HCT116 (cell line): ENCODE measurements at regions not wholly inside any gene's neighbourhood (a gene's known extent, or its start where the extent isn't known, plus 50 kb on each side); places are given as distances from the start of the nearest gene placed in this dataset.

ENCODE experiments used
- ATAC-seq: fragments of 200-7000 bp; cut with Tn5 transposase; 2 replicates; pipeline ENCODE4 v1.9.1; 2020; ENCODE audit warnings: mild to moderate bottlenecking, moderate library complexity
- BruUV-seq: library from RNA; stranded (reverse); fragments of 400-500 nt; replicated peaks from 2 replicates; lab custom pipeline; 2021; lab: Mats Ljungman, UMichigan
- CTCF ChIA-PET: fragments of 300-600 bp; sonication (Branson Sonifier 250); formaldehyde crosslinking; loops from one replicate; lab custom pipeline; 2021; ENCODE audit warnings: antibody characterized with exemption; lab: Charles Lee
- POLR2A ChIA-PET: fragments of 300-600, 350-600 bp; sonication (Branson Sonifier 250); formaldehyde crosslinking; loops from one replicate; lab custom pipeline; 2021; ENCODE audit warnings: antibody characterized with exemption; lab: Charles Lee
- RAD21 ChIA-PET, 2 experiments: fragments of 300-600 bp; sonication (Branson Sonifier 250); formaldehyde crosslinking; loops; one replicate each; lab custom pipeline; 2023; ENCODE audit warnings: low total read pairs in 2 of 2; ENCODE audit not compliant: uncharacterized antibody in 2 of 2, unreplicated experiment in 2 of 2, low non-redundant PET in 1 of 2; lab: Charles Lee
- DNase-seq: peaks from one replicate; pipeline ENCODE4 v3.0.0-alpha.2; 2010; ENCODE audit warnings: low read depth, low spot score
- H2AFZ ChIP-seq: fragments of 200-600 bp; shearing (Covaris generic), sonication (generic); 2 replicates; pipeline ENCODE4 v1.6.1; 2017; ENCODE audit warnings: low read depth, mixed run types, mixed read lengths, antibody characterized with exemption, low read length; ENCODE audit not compliant: poor library complexity, severe bottlenecking
- H3K27ac ChIP-seq: 2 replicates; pipeline ENCODE4 v1.5.1; 2012; ENCODE audit warnings: low read depth, low read length
- H3K27me3 ChIP-seq: fragments of 200-600 bp; sonication (generic); 2 replicates; pipeline ENCODE4 v1.6.1; 2016; ENCODE audit warnings: mixed run types, low read length, mixed read lengths; ENCODE audit not compliant: insufficient read depth
- H3K36me3 ChIP-seq, 2 experiments: fragments of 200-500 bp in 1 of 2; fragments of 200-600 bp in 1 of 2; sonication (Bioruptor generic) in 1 of 2; sonication (generic) in 1 of 2; 2 replicates each; pipeline versions ENCODE4 v1.5.1 to v1.6.1; 2014 to 2016; ENCODE audit warnings: low read length in 2 of 2, inconsistent platforms in 1 of 2, mixed read lengths in 1 of 2, mixed run types in 1 of 2; ENCODE audit not compliant: insufficient read depth in 2 of 2, control insufficient read depth in 1 of 2
- H3K4me1 ChIP-seq, 2 experiments: fragments of 200-600 bp in 1 of 2; sonication (generic) in 1 of 2; 2 replicates each; pipeline versions ENCODE4 v1.5.1 to v1.6.1; 2012 to 2017; ENCODE audit warnings: low read length in 2 of 2, inconsistent platforms in 1 of 2, mild to moderate bottlenecking in 1 of 2, mixed read lengths in 1 of 2, mixed run types in 1 of 2, moderate library complexity in 1 of 2; ENCODE audit not compliant: insufficient read depth in 2 of 2, control insufficient read depth in 1 of 2
- H3K4me2 ChIP-seq: fragments of 200-600 bp; sonication (generic); 2 replicates; pipeline ENCODE4 v1.6.1; 2017; ENCODE audit warnings: mixed run types, low read length, mixed read lengths
- H3K4me3 ChIP-seq, 2 experiments: fragments of 200-600 bp in 1 of 2; sonication (generic) in 1 of 2; replicated peaks in 1 of 2; 2 replicates each; pipeline ENCODE4 v1.5.1; 2011 to 2016; ENCODE audit warnings: low read length in 2 of 2, control low read depth in 1 of 2, low read depth in 1 of 2, mild to moderate bottlenecking in 1 of 2, mixed read lengths in 1 of 2, mixed run types in 1 of 2
- H3K79me2 ChIP-seq: fragments of 200-600 bp; sonication (generic); 2 replicates; pipeline ENCODE4 v1.6.1; 2017; ENCODE audit warnings: mild to moderate bottlenecking, mixed run types, low read length, moderate library complexity, mixed read lengths; ENCODE audit not compliant: insufficient read depth
- H3K9ac ChIP-seq: fragments of 200-600 bp; sonication (generic); 2 replicates; pipeline ENCODE4 v1.6.1; 2016; ENCODE audit warnings: low read length, mixed read lengths
- H3K9me2 ChIP-seq: fragments of 200-600 bp; sonication (generic), shearing (Covaris generic); 2 replicates; pipeline ENCODE4 v1.6.1; 2017; ENCODE audit warnings: mixed run types, mild to moderate bottlenecking, moderate library complexity; ENCODE audit not compliant: insufficient read depth
- H3K9me3 ChIP-seq, 2 experiments: fragments of 200-500 bp in 1 of 2; fragments of 200-600 bp in 1 of 2; sonication (Bioruptor generic) in 1 of 2; sonication (generic) in 1 of 2; 2 replicates each; pipeline ENCODE4 v1.6.1; 2014 to 2017; ENCODE audit warnings: low read length in 2 of 2, mixed read lengths in 2 of 2, inconsistent platforms in 1 of 2, low read depth in 1 of 2, mild to moderate bottlenecking in 1 of 2, mixed run types in 1 of 2, moderate library complexity in 1 of 2; ENCODE audit not compliant: control insufficient read depth in 1 of 2, insufficient read depth in 1 of 2
- H4K20me1 ChIP-seq: fragments of 200-600 bp; sonication (generic), shearing (Covaris generic); 2 replicates; pipeline ENCODE4 v1.6.1; 2017; ENCODE audit warnings: mixed run types, mild to moderate bottlenecking, moderate library complexity; ENCODE audit not compliant: insufficient read depth
- EZH2phosphoT487 ChIP-seq: fragments of 200-600 bp; IDR thresholded peaks from 2 replicates; pipeline ENCODE4 v1.6.1; 2018; ENCODE audit warnings: antibody characterized with exemption, borderline replicate concordance
- FOSL1 ChIP-seq: IDR thresholded peaks from 2 replicates; pipeline ENCODE4 v1.6.1; 2012; ENCODE audit warnings: low read depth
- JUND ChIP-seq: IDR thresholded peaks from 2 replicates; pipeline ENCODE4 v1.6.1; 2012
- POLR2A ChIP-seq: IDR thresholded peaks from 2 replicates; pipeline ENCODE4 v1.7.0; 2011; ENCODE audit warnings: borderline replicate concordance; ENCODE audit not compliant: insufficient read depth, insufficient read length; ENCODE audit errors: extremely low read depth
- POLR2AphosphoS5 ChIP-seq: IDR thresholded peaks from 2 replicates; pipeline ENCODE4 v1.6.1; 2011; ENCODE audit warnings: mild to moderate bottlenecking, low read depth, low read length, moderate library complexity
- RAD21 ChIP-seq: IDR thresholded peaks from 2 replicates; pipeline ENCODE4 v1.6.1; 2012; ENCODE audit warnings: low read depth, mild to moderate bottlenecking
- SIN3A ChIP-seq: IDR thresholded peaks from 2 replicates; pipeline ENCODE4 v1.6.1; 2012; ENCODE audit warnings: low read depth
- SRF ChIP-seq: IDR thresholded peaks from 2 replicates; pipeline ENCODE4 v1.6.1; 2012; ENCODE audit warnings: low read depth
- TCF7L2 ChIP-seq: IDR thresholded peaks from 2 replicates; pipeline ENCODE4 v1.7.0; 2011; ENCODE audit warnings: borderline replicate concordance, inconsistent platforms; ENCODE audit not compliant: insufficient read depth, insufficient read length; ENCODE audit errors: extremely low read depth
- YY1 ChIP-seq: IDR thresholded peaks from 2 replicates; pipeline ENCODE4 v1.6.1; 2011; ENCODE audit warnings: low read length, low read depth, moderate library complexity, mild to moderate bottlenecking; ENCODE audit not compliant: insufficient replicate concordance; ENCODE audit errors: extremely low read depth
- ZFX ChIP-seq: fragments of 450-650 bp; IDR thresholded peaks from 2 replicates; pipeline ENCODE4 v1.6.1; 2017
- intact Hi-C: fragments of 100-400 bp; cut with micrococcal nuclease; formaldehyde crosslinking; loops from 2 replicates; pipeline ENCODE4 v1.10.0; 2022
- TF ChIP-seq, protein P1 (sequence below): IDR thresholded peaks from 2 replicates; pipeline ENCODE4 v1.6.1; 2011; ENCODE audit warnings: mild to moderate bottlenecking, low read length, moderate library complexity; ENCODE audit not compliant: insufficient replicate concordance; ENCODE audit errors: extremely low read depth

DNA sequence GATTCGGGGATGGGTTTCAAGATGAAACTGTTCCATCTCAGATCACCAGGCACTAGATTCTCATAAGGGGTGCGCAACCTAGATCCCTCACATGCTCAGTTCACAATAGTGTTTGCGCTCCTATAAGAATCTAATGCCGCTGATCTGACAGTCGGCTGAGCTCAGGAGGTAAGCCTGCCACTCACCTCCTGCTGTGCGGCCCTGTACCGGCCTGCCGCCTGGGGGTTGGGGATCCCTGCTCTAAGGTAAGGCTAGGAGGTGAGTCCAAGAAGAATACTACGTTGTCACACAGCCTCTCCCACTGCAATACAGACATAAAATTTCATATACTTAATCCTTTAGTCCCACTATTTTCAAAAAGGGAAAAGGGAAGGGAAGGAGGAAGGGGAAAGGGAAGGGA is 213.4 kb upstream of the HCCS start:
- DNase-seq (no peak), ATAC-seq (no peak)
- Histone ChIP-seq H3K27me3 (no peaks in the 10 kb centered on the region), H3K4me3 (no peak overlapping the region), H3K4me2 (no peak overlapping the region), H3K79me2 (no peaks in the 10 kb centered on the region), H2AFZ (no peak overlapping the region), H3K9ac (no peak overlapping the region), H3K36me3 (no peaks in the 10 kb centered on the region), H4K20me1 (no peaks in the 10 kb centered on the region), H3K4me1 (peaks cover 0 to 6% of the 10 kb centered on the region in 2 experiments; a peak in 2 of 4 replicates), H3K9me2 (no peaks in the 10 kb centered on the region), H3K27ac (no peak overlapping the region), H3K9me3 (no peaks in the 10 kb centered on the region)
- intact Hi-C loops: no loop called here
- no TSS peak for BruUV-seq
- POLR2A ChIA-PET: no interaction called here
- CTCF ChIA-PET: no interaction called here
- no peak for TF ChIP-seq POLR2A
- no peak for TF ChIP-seq ZFX
- TF ChIP-seq FOSL1: no peak
- TF ChIP-seq SRF: no peak
- no peak for TF ChIP-seq POLR2AphosphoS5
- TF ChIP-seq, protein P1, sequence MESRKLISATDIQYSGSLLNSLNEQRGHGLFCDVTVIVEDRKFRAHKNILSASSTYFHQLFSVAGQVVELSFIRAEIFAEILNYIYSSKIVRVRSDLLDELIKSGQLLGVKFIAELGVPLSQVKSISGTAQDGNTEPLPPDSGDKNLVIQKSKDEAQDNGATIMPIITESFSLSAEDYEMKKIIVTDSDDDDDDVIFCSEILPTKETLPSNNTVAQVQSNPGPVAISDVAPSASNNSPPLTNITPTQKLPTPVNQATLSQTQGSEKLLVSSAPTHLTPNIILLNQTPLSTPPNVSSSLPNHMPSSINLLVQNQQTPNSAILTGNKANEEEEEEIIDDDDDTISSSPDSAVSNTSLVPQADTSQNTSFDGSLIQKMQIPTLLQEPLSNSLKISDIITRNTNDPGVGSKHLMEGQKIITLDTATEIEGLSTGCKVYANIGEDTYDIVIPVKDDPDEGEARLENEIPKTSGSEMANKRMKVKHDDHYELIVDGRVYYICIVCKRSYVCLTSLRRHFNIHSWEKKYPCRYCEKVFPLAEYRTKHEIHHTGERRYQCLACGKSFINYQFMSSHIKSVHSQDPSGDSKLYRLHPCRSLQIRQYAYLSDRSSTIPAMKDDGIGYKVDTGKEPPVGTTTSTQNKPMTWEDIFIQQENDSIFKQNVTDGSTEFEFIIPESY: no peak
- TF ChIP-seq JUND: no peak
- RAD21 ChIA-PET: no interaction called here

DNA sequence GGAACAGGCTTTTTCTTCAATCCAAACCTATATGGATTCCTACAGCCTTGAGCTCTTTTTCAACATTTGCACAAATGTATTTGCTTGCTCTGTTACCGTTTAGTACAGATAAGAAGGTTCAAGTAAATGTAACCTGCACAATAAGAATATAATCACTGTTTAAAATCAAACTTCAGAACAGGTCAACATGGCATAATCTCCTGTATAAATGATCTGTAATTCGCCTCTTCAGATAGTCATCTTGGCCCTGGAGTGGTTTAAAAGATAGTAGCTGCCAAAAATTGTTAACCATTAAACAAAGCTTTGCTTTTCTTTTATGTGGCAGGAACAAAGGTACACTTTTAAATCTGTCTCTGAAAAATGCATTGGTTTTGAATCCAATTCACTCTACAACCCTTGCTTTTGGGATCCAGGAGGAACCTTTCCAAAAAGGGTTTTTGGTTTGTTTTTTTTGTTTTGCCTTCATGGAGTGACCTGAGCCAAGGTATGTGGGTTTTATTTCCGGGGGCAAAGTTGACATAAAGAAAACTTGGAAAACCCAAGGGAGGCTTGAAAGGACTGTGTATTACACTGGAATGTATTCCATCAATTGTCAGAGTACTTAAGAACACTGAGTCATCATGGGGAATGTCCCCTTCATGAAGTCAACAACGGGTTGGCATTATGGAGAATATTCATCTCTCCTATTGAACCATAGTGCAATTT is 210.4 kb upstream of the HCCS start:
- H2AFZ ChIP-seq: no peak overlapping the region
- H4K20me1 ChIP-seq: no peaks in the 10 kb centered on the region
- intact Hi-C loops: no loop called here
- DNase-seq (no peak), ATAC-seq (0 out of 2 replicates have a peak, but pooled peaks have one; percentile 44)
- RAD21 ChIA-PET: interaction anchor here in 1 of 2 experiments (0.7 kb wide), 1 partner anchor 16 kb away, joined by 3 read pairs; no protein-coding TSS in a partner anchor
- H3K36me3 ChIP-seq: no peaks in the 10 kb centered on the region
- no TSS peak for BruUV-seq
- CTCF ChIA-PET: no interaction called here
- no peaks in the 10 kb centered on the region for H3K27me3 ChIP-seq
- H3K79me2 ChIP-seq: no peaks in the 10 kb centered on the region
- H3K27ac ChIP-seq: no peak overlapping the region
- peaks cover 0 to 6% of the 10 kb centered on the region in 2 experiments; a peak in 2 of 4 replicates for H3K4me1 ChIP-seq
- TF ChIP-seq EZH2phosphoT487 (no peak), RAD21 (no peak), TCF7L2 (no peak), JUND (no peak), POLR2AphosphoS5 (no peak), SIN3A (no peak), FOSL1 (no peak), YY1 (no peak), ZFX (no peak)
- H3K9ac ChIP-seq: no peak overlapping the region
- no peaks in the 10 kb centered on the region for H3K9me3 ChIP-seq
- POLR2A ChIA-PET: no interaction called here
- peak overlapping the region; percentile 35; the same call in 1 of the 2 replicates for H3K4me2 ChIP-seq
- no peaks in the 10 kb centered on the region for H3K9me2 ChIP-seq
- H3K4me3 ChIP-seq: no peak overlapping the region
